SK-N-SH (cell line): ENCODE measurements at regions not wholly inside any gene's neighbourhood (a gene's known extent, or its start where the extent isn't known, plus 50 kb on each side); places are given as distances from the start of the nearest gene placed in this dataset.

Source experiments
- CTCF ChIA-PET: fragments of 300-600, 350-600 bp; formaldehyde crosslinking; extraction: SDS; loops from one replicate; lab custom pipeline; 2021; lab: Yijun Ruan, JAX
- POLR2A ChIA-PET: fragments of 350-600 bp; sonication (Branson Sonifier 250); formaldehyde crosslinking; extraction: SDS; loops from one replicate; lab custom pipeline; 2020; ENCODE audit warnings: antibody characterized with exemption, inconsistent platforms; lab: Yijun Ruan, JAX
- DNase-seq: peaks from one replicate; pipeline ENCODE4 v3.0.0; 2012
- H2AFZ ChIP-seq: fragments of 200-600 bp; sonication (generic); 2 replicates; pipeline ENCODE4 v1.8.1; 2016; ENCODE audit warnings: antibody characterized with exemption, mild to moderate bottlenecking, low read depth
- H3F3A ChIP-seq: fragments of 200-600 bp; sonication (generic); replicated peaks from 2 replicates; pipeline ENCODE3; 2016; ENCODE audit warnings: antibody characterized with exemption, mild to moderate bottlenecking; ENCODE audit not compliant: insufficient read depth
- H3K27ac ChIP-seq, 2 experiments: fragments of 200-500 bp in 1 of 2; fragments of 200-600 bp in 1 of 2; sonication (Bioruptor generic) in 1 of 2; sonication (generic), shearing (Covaris generic) in 1 of 2; 2 replicates each; pipeline versions ENCODE4 v1.5.1 to v1.6.1; 2014 to 2016; ENCODE audit warnings: low read depth in 2 of 2, inconsistent platforms in 1 of 2, low read length in 1 of 2, mild to moderate bottlenecking in 1 of 2, mixed read lengths in 1 of 2
- H3K27me3 ChIP-seq: fragments of 200-600 bp; sonication (generic), shearing (Covaris generic); 2 replicates; pipeline ENCODE4 v1.6.1; 2016; ENCODE audit warnings: mixed run types; ENCODE audit not compliant: insufficient read depth
- H3K36me3 ChIP-seq, 2 experiments: fragments of 200-500 bp in 1 of 2; fragments of 200-600 bp in 1 of 2; sonication (Bioruptor generic) in 1 of 2; sonication (generic) in 1 of 2; replicated peaks in 1 of 2; 2 replicates each; pipeline versions ENCODE3 to v1.5.1; 2014 to 2016; ENCODE audit warnings: low read length in 1 of 2, mild to moderate bottlenecking in 1 of 2; ENCODE audit not compliant: insufficient read depth in 2 of 2, control insufficient read depth in 1 of 2
- H3K4me1 ChIP-seq, 2 experiments: fragments of 200-500 bp in 1 of 2; fragments of 200-600 bp in 1 of 2; sonication (Bioruptor generic) in 1 of 2; sonication (generic), shearing (Covaris generic) in 1 of 2; 2 replicates each; pipeline versions ENCODE4 v1.5.1 to v1.6.1; 2014 to 2016; ENCODE audit warnings: low read depth in 1 of 2, low read length in 1 of 2, mixed run types in 1 of 2; ENCODE audit not compliant: insufficient read depth in 2 of 2, control insufficient read depth in 1 of 2
- H3K4me2 ChIP-seq: fragments of 200-600 bp; sonication (generic), shearing (Covaris generic); 2 replicates; pipeline ENCODE4 v1.6.1; 2017; ENCODE audit warnings: mixed run types
- H3K4me3 ChIP-seq, 2 experiments: fragments of 200-500 bp in 1 of 2; fragments of 200-600 bp in 1 of 2; sonication (Bioruptor generic) in 1 of 2; sonication (generic), shearing (Covaris generic) in 1 of 2; 2 replicates each; pipeline versions ENCODE4 v1.5.1 to v1.8.1; 2014 to 2016; ENCODE audit warnings: low read depth in 2 of 2, inconsistent platforms in 1 of 2, low read length in 1 of 2, mild to moderate bottlenecking in 1 of 2, mixed read lengths in 1 of 2, moderate library complexity in 1 of 2
- H3K79me2 ChIP-seq: fragments of 200-600 bp; sonication (generic); 2 replicates; pipeline ENCODE4 v1.8.1; 2017; ENCODE audit warnings: mild to moderate bottlenecking; ENCODE audit not compliant: insufficient read depth
- H3K9ac ChIP-seq: fragments of 200-600 bp; sonication (generic); 2 replicates; pipeline ENCODE4 v1.6.1; 2017; ENCODE audit warnings: mixed run types
- H3K9me2 ChIP-seq: fragments of 200-600 bp; sonication (generic); 2 replicates; pipeline ENCODE4 v1.6.1; 2017; ENCODE audit warnings: mixed run types
- H3K9me3 ChIP-seq: fragments of 200-600 bp; sonication (generic); 2 replicates; pipeline ENCODE4 v1.6.1; 2017; ENCODE audit warnings: mixed run types, mild to moderate bottlenecking, moderate library complexity
- H4K20me1 ChIP-seq: fragments of 200-600 bp; sonication (generic); 2 replicates; pipeline ENCODE4 v1.6.1; 2017; ENCODE audit warnings: mild to moderate bottlenecking, mixed run types; ENCODE audit not compliant: insufficient read depth
- CHD2 ChIP-seq: fragments of 150-350 bp; IDR thresholded peaks from 2 replicates; pipeline ENCODE4 v1.6.1; 2018; ENCODE audit warnings: low read length; ENCODE audit not compliant: partially characterized antibody
- CTCF ChIP-seq: fragments of 200-600 bp; sonication (generic); IDR thresholded peaks from 2 replicates; pipeline ENCODE4 v1.6.1; 2017; ENCODE audit warnings: antibody characterized with exemption, mild to moderate bottlenecking, moderate library complexity
- EP300 ChIP-seq, 2 experiments: IDR thresholded peaks; 2 replicates each; pipeline versions ENCODE4 v1.4.0 to v1.6.1; 2012; ENCODE audit warnings: borderline replicate concordance in 1 of 2, low read depth in 1 of 2, low read length in 1 of 2
- EZH2phosphoT487 ChIP-seq: fragments of 200-600 bp; sonication (generic); IDR thresholded peaks from 2 replicates; pipeline ENCODE4 v1.6.1; 2017; ENCODE audit warnings: low read depth, mixed run types, mild to moderate bottlenecking, antibody characterized with exemption, moderate library complexity, borderline replicate concordance
- FOSL2 ChIP-seq: IDR thresholded peaks from 2 replicates; pipeline ENCODE4 v1.4.0; 2012; ENCODE audit warnings: low read depth, mild to moderate bottlenecking, moderate library complexity, borderline replicate concordance
- FOXJ3 ChIP-seq: sonication (generic); formaldehyde crosslinking; IDR thresholded peaks from 2 replicates; pipeline ENCODE4 v1.5.1; 2020; ENCODE audit warnings: mild to moderate bottlenecking, missing genetic modification reagents
- GABPA ChIP-seq: IDR thresholded peaks from 2 replicates; pipeline ENCODE4 v1.4.0; 2012; ENCODE audit warnings: low read depth, mild to moderate bottlenecking
- IRF3 ChIP-seq: fragments of 150-350 bp; IDR thresholded peaks from 2 replicates; pipeline ENCODE4 v1.6.1; 2016; ENCODE audit warnings: mild to moderate bottlenecking, low read depth, low read length
- JUND ChIP-seq: IDR thresholded peaks from 2 replicates; pipeline ENCODE4 v1.4.0; 2012
- MEF2A ChIP-seq: IDR thresholded peaks from 2 replicates; pipeline ENCODE4 v1.4.0; 2012; ENCODE audit warnings: low read depth, borderline replicate concordance
- RCOR1 ChIP-seq: fragments of 150-350 bp; IDR thresholded peaks from 2 replicates; pipeline ENCODE4 v1.6.1; 2017; ENCODE audit warnings: antibody characterized with exemption, low read length
- REST ChIP-seq: IDR thresholded peaks from 2 replicates; pipeline ENCODE4 v1.6.1; 2012; ENCODE audit warnings: mild to moderate bottlenecking, low read depth, low read length, moderate library complexity
- RFX5 ChIP-seq: IDR thresholded peaks from 2 replicates; pipeline ENCODE4 v1.6.1; 2012; ENCODE audit warnings: mild to moderate bottlenecking, improper control_type of control experiment, low read length
- SMC3 ChIP-seq: IDR thresholded peaks from 2 replicates; pipeline ENCODE4 v1.6.1; 2012; ENCODE audit warnings: low read depth, low read length, improper control_type of control experiment
- TCF12 ChIP-seq: IDR thresholded peaks from 2 replicates; pipeline ENCODE4 v1.4.0; 2012
- ZBTB33 ChIP-seq: IDR thresholded peaks from 2 replicates; pipeline ENCODE4 v1.4.0; 2012; ENCODE audit warnings: low read depth, borderline replicate concordance
- WGBS: methylation state at CpG from one replicate; pipeline ENCODE4 v1.1.6; 2017; ENCODE audit warnings: low lambda C conversion rate; 5-methylcytosine and 5-hydroxymethylcytosine counted together

GRCh38 chr7:31284106-31284505 lies 56.4 kb downstream of the NEUROD6 start:
- H3K27ac ChIP-seq, result no peak overlapping the region
- H2AFZ ChIP-seq, result no peak overlapping the region
- H3K4me2 ChIP-seq, result no peak overlapping the region
- DNase-seq, result no peak
- no peak overlapping the region for H3K9ac ChIP-seq
- no peaks in the 10 kb centered on the region for H3K9me3 ChIP-seq
- ChIA-PET POLR2A (no interaction called here), CTCF (interaction anchor here (0.9 kb wide), 1 partner anchor 150 kb away, joined by 3 read pairs; no protein-coding TSS in a partner anchor)
- no peaks in the 10 kb centered on the region for H3K79me2 ChIP-seq
- H3K9me2 ChIP-seq, result no peaks in the 10 kb centered on the region
- H4K20me1 ChIP-seq, result no peaks in the 10 kb centered on the region
- H3K4me1 ChIP-seq, result no peaks in the 10 kb centered on the region
- H3K4me3 ChIP-seq, result no peak overlapping the region
- no peaks in the 10 kb centered on the region for H3K36me3 ChIP-seq
- H3K27me3 ChIP-seq, result no peaks in the 10 kb centered on the region
- no peaks in the 10 kb centered on the region for H3F3A ChIP-seq
- TF ChIP-seq RFX5 (no peak), RCOR1 (no peak), SMC3 (no peak), FOSL2 (no peak), REST (no peak), MEF2A (no peak), ZBTB33 (no peak), IRF3 (no peak)
- WGBS, result 1% methylated on average over 4 of the region's 4 CpGs

- Histone ChIP-seq H3K9ac (no peak overlapping the region), H3K27me3 (peaks cover 4% of the 10 kb centered on the region; the same call in 1 of the 2 replicates), H3K27ac (no peak overlapping the region), H3K4me2 (no peak overlapping the region), H3K4me1 (no peaks in the 10 kb centered on the region), H2AFZ (no peak overlapping the region), H3K79me2 (no peaks in the 10 kb centered on the region), H3F3A (no peaks in the 10 kb centered on the region), H3K4me3 (no peak overlapping the region), H3K9me2 (no peaks in the 10 kb centered on the region), H4K20me1 (no peaks in the 10 kb centered on the region), H3K36me3 (no peaks in the 10 kb centered on the region), H3K9me3 (no peaks in the 10 kb centered on the region)
- WGBS, result 4% methylated on average over 5 of the region's 5 CpGs
- ChIA-PET CTCF (interaction anchor here (0.9 to 1.4 kb wide), 3 partner anchors 10 to 333 kb away, joined by 3 to 5 read pairs (median 5); no protein-coding TSS in a partner anchor), POLR2A (no interaction called here)
- no peak for DNase-seq
- TF ChIP-seq CTCF (no peak), FOXJ3 (CRISPR knock-in tag) (no peak), GABPA (no peak), EZH2phosphoT487 (no peak), EP300 (IDR thresholded peaks at IDR 0.05; ENCODE audit: borderline replicate concordance in 1 of 2, low read depth in 1 of 2, low read length in 1 of 2) (no peak), IRF3 (no peak), FOSL2 (no peak), JUND (no peak), TCF12 (no peak), CHD2 (no peak), RFX5 (no peak)
These were observed 68.7 kb downstream of the NEUROD6 start for GRCh38 chr7:31271641-31272405.
